NB4 (cell line): ENCODE measurements at regions not wholly inside any gene's neighbourhood (a gene's known extent, or its start where the extent isn't known, plus 50 kb on each side); places are given as distances from the start of the nearest gene placed in this dataset.

Experiments used
- MYC ChIP-seq: IDR thresholded peaks from 2 replicates; pipeline ENCODE4 v1.6.1; 2011; ENCODE audit warnings: low read depth, low read length
- TF ChIP-seq, protein P1 (sequence below): IDR thresholded peaks from one replicate; pipeline ENCODE4 v1.5.1; 2012; ENCODE audit warnings: low read depth, low read length
- TF ChIP-seq, protein P2 (sequence below): IDR thresholded peaks from 2 replicates; pipeline ENCODE4 v1.6.1; 2011; ENCODE audit warnings: low read depth, low read length

DNA sequence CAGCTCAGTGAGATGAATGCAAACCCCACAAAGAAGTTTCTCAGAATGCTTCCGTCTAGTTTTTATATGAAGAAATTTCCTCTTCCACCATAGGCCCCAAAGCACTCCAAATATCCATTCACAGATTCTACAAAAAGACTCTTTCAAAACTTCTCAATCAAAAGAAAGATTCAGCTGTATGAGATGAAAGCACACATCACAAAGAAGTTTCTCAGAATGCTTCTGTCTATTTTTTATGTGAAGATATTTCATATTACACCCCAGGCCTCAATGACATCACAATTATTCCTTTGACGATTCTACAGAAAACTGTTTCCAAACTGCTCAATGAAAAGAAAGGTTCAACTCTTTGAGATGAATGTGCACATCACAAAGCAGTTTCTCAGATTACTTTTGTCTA, 1819.4 kb downstream of the UQCRFS1 start:
- TF ChIP-seq, protein P1, sequence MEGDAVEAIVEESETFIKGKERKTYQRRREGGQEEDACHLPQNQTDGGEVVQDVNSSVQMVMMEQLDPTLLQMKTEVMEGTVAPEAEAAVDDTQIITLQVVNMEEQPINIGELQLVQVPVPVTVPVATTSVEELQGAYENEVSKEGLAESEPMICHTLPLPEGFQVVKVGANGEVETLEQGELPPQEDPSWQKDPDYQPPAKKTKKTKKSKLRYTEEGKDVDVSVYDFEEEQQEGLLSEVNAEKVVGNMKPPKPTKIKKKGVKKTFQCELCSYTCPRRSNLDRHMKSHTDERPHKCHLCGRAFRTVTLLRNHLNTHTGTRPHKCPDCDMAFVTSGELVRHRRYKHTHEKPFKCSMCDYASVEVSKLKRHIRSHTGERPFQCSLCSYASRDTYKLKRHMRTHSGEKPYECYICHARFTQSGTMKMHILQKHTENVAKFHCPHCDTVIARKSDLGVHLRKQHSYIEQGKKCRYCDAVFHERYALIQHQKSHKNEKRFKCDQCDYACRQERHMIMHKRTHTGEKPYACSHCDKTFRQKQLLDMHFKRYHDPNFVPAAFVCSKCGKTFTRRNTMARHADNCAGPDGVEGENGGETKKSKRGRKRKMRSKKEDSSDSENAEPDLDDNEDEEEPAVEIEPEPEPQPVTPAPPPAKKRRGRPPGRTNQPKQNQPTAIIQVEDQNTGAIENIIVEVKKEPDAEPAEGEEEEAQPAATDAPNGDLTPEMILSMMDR: no peak
- TF ChIP-seq, protein P2, sequence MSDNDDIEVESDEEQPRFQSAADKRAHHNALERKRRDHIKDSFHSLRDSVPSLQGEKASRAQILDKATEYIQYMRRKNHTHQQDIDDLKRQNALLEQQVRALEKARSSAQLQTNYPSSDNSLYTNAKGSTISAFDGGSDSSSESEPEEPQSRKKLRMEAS: no peak
- no peak for TF ChIP-seq MYC
